PFSK-1 (cell line): ENCODE measurements at regions not wholly inside any gene's neighbourhood (a gene's known extent, or its start where the extent isn't known, plus 50 kb on each side); places are given as distances from the start of the nearest gene placed in this dataset.

Source experiments
- FOXP2 ChIP-seq: optimal IDR thresholded peaks from 2 replicates; pipeline ENCODE3; 2011; ENCODE audit warnings: borderline replicate concordance, control low read depth, inconsistent platforms; ENCODE audit not compliant: insufficient read depth; ENCODE audit errors: extremely low read length, extremely low read depth
- POLR2AphosphoS5 ChIP-seq: IDR thresholded peaks from 2 replicates; pipeline ENCODE4 v1.6.1; 2012; ENCODE audit warnings: low read depth, mild to moderate bottlenecking, control low read depth, low read length, moderate library complexity
- REST ChIP-seq, 2 experiments: IDR thresholded peaks; 2 replicates each; pipeline versions ENCODE4 v1.6.1 to v1.8.0; 2011 to 2012; ENCODE audit warnings: low read depth in 2 of 2, low read length in 2 of 2, control low read depth in 1 of 2, inconsistent platforms in 1 of 2, mild to moderate bottlenecking in 1 of 2, moderate library complexity in 1 of 2; ENCODE audit not compliant: insufficient read depth in 1 of 2
- SIN3A ChIP-seq: IDR thresholded peaks from 2 replicates; pipeline ENCODE4 v1.6.1; 2012; ENCODE audit warnings: mild to moderate bottlenecking, low read length, moderate library complexity, borderline replicate concordance; ENCODE audit not compliant: insufficient read depth
- TAF1 ChIP-seq: IDR thresholded peaks from 2 replicates; pipeline ENCODE4 v1.6.1; 2012; ENCODE audit warnings: low read length, control low read depth, borderline replicate concordance; ENCODE audit not compliant: insufficient read depth

- TF ChIP-seq POLR2AphosphoS5 (no peak), REST (IDR thresholded peaks at IDR 0.05; ENCODE audit: insufficient read depth in 1 of 2, low read depth in 2 of 2, low read length in 2 of 2) (no peak), TAF1 (no peak), FOXP2 (no peak), SIN3A (no peak)
Observed at GRCh38 chrX:46444011-46444410, 101.2 kb downstream of the ZNF674 start.
